Lower leg skin (tissue), 3 donors: ENCODE measurements at regions not wholly inside any gene's neighbourhood (a gene's known extent, or its start where the extent isn't known, plus 50 kb on each side); places are given as distances from the start of the nearest gene placed in this dataset.

Experiments used
- CTCF ChIP-seq, 3 donors: fragments of 450-650 bp; IDR thresholded peaks; one replicate each; pipeline ENCODE4 v1.5.1; 2016; ENCODE audit warnings: antibody characterized with exemption in 3 of 3, mild to moderate bottlenecking in 3 of 3, moderate library complexity in 2 of 3
- POLR2A ChIP-seq, 2 donors: fragments of 450-650 bp; IDR thresholded peaks; one replicate each; pipeline ENCODE4 v1.6.1; 2016 to 2017; ENCODE audit warnings: antibody characterized with exemption in 2 of 2, mild to moderate bottlenecking in 1 of 2, moderate library complexity in 1 of 2

- TF ChIP-seq CTCF (IDR thresholded peaks at IDR 0.05) (no peak), POLR2A (IDR thresholded peaks at IDR 0.05) (no peak)
Measured at GRCh38 chr11:70607561-70607960, 209.2 kb downstream of the CTTN start.
